ENCODE measurements at regions not wholly inside any gene's neighbourhood (a gene's known extent, or its start where the extent isn't known, plus 50 kb on each side); places are given as distances from the start of the nearest gene placed in this dataset.

- no peak for DNase-seq
Measured at GRCh38 chr5:56508249-56508648, 275.1 kb upstream of the ANKRD55 start.

GRCh38 chr5:56507351-56507930 is 274.3 kb upstream of the ANKRD55 start:
- DNase-seq, result no peak

- DNase-seq, result no peak
Measured at GRCh38 chr5:56506211-56506965, 273.3 kb upstream of the ANKRD55 start.

- DNase-seq, result no peak
Measured at GRCh38 chr5:56503929-56504328, 270.8 kb upstream of the ANKRD55 start.

GRCh38 chr5:56501781-56502557 is 268.8 kb upstream of the ANKRD55 start:
- DNase-seq, result no peak

- DNase-seq, result no peak
Measured at GRCh38 chr5:56499901-56500300, 266.8 kb upstream of the ANKRD55 start.

- DNase-seq, result peak in 1 of 2 experiments; percentile 17
Measured at GRCh38 chr5:56499491-56499890, 266.4 kb upstream of the ANKRD55 start.

- no peak for DNase-seq
Measured at GRCh38 chr5:56498759-56499395, 265.7 kb upstream of the ANKRD55 start.

GRCh38 chr5:56496581-56497063 is 263.5 kb upstream of the ANKRD55 start:
- DNase-seq, result no peak

GRCh38 chr5:56494300-56494731 is 261.2 kb upstream of the ANKRD55 start:
- no peak for DNase-seq

- no peak for DNase-seq
Measured at GRCh38 chr5:56493766-56494165, 260.6 kb upstream of the ANKRD55 start.

GRCh38 chr5:56493308-56493707 is 260.2 kb upstream of the ANKRD55 start:
- no peak for DNase-seq

GRCh38 chr5:56492812-56493211 is 259.7 kb upstream of the ANKRD55 start:
- DNase-seq, result no peak

GRCh38 chr5:56490971-56491468 is 257.9 kb upstream of the ANKRD55 start:
- no peak for DNase-seq

- DNase-seq, result no peak
Measured at GRCh38 chr5:56489272-56489671, 256.1 kb upstream of the ANKRD55 start.

GRCh38 chr5:56487528-56488115 is 254.5 kb upstream of the ANKRD55 start:
- no peak for DNase-seq

GRCh38 chr5:56482363-56482762 is 249.2 kb upstream of the ANKRD55 start:
- no peak for DNase-seq

- no peak for DNase-seq
Measured at GRCh38 chr5:56481428-56482357, 248.6 kb upstream of the ANKRD55 start.

- no peak for DNase-seq
Measured at GRCh38 chr5:56480705-56481427, 247.7 kb upstream of the ANKRD55 start.

GRCh38 chr5:56480078-56480704 is 247.1 kb upstream of the ANKRD55 start:
- no peak for DNase-seq
